Panc1 (cell line): ENCODE measurements at regions not wholly inside any gene's neighbourhood (a gene's known extent, or its start where the extent isn't known, plus 50 kb on each side); places are given as distances from the start of the nearest gene placed in this dataset.

Experiments used
- ATAC-seq: fragments of 200-7000 bp; cut with Tn5 transposase; 2 replicates; pipeline ENCODE4 v1.9.1; 2020; ENCODE audit warnings: mild to moderate bottlenecking, moderate library complexity
- BruUV-seq: library from RNA; stranded (reverse); fragments of 400-500 nt; replicated peaks from 2 replicates; lab custom pipeline; 2021; lab: Mats Ljungman, UMichigan
- CTCF ChIA-PET: fragments of 300-600 bp; sonication (Branson Sonifier 250); formaldehyde crosslinking; loops from one replicate; lab custom pipeline; 2022; ENCODE audit warnings: antibody characterized with exemption; lab: Charles Lee
- POLR2A ChIA-PET: fragments of 300-600 bp; sonication (Branson Sonifier 250); formaldehyde crosslinking; loops from one replicate; lab custom pipeline; 2022; ENCODE audit warnings: antibody characterized with exemption; lab: Charles Lee
- DNase-seq: peaks from one replicate; pipeline ENCODE4 v3.0.0-alpha.2; 2010; ENCODE audit warnings: low read depth, low spot score
- H3K27ac ChIP-seq: 2 replicates; pipeline ENCODE4 v1.5.1; 2011; ENCODE audit warnings: mild to moderate bottlenecking, low read length, inconsistent platforms
- H3K27me3 ChIP-seq: fragments of 200-500 bp; sonication (Bioruptor generic); 2 replicates; pipeline ENCODE4 v1.6.0; 2014; ENCODE audit warnings: low read length, inconsistent platforms; ENCODE audit not compliant: control insufficient read depth, insufficient read depth
- H3K36me3 ChIP-seq: fragments of 200-500 bp; sonication (Bioruptor generic); 2 replicates; pipeline ENCODE4 v1.5.1; 2014; ENCODE audit warnings: inconsistent platforms, mild to moderate bottlenecking, low read length, moderate library complexity; ENCODE audit not compliant: control insufficient read depth, insufficient read depth
- H3K4me1 ChIP-seq: 2 replicates; pipeline ENCODE4 v1.5.1; 2011; ENCODE audit warnings: inconsistent platforms, mild to moderate bottlenecking, low read length, moderate library complexity; ENCODE audit not compliant: control insufficient read depth, insufficient read depth
- H3K4me3 ChIP-seq, 2 experiments: 2 replicates each; pipeline ENCODE4 v1.5.1; 2011 to 2012; ENCODE audit warnings: low read depth in 2 of 2, low read length in 2 of 2, mild to moderate bottlenecking in 2 of 2, inconsistent platforms in 1 of 2, moderate library complexity in 1 of 2
- H3K9me3 ChIP-seq: fragments of 200-500 bp; sonication (Bioruptor generic); 2 replicates; pipeline ENCODE4 v1.5.1; 2014; ENCODE audit warnings: low read depth, mild to moderate bottlenecking, inconsistent platforms, low read length, moderate library complexity; ENCODE audit not compliant: control insufficient read depth, insufficient read depth
- POLR2AphosphoS5 ChIP-seq: IDR thresholded peaks from 2 replicates; pipeline ENCODE4 v1.6.1; 2012; ENCODE audit warnings: mild to moderate bottlenecking, low read depth, low read length, moderate library complexity
- SIN3A ChIP-seq: IDR thresholded peaks from 2 replicates; pipeline ENCODE4 v1.6.1; 2012; ENCODE audit warnings: low read depth, mild to moderate bottlenecking, low read length, moderate library complexity, borderline replicate concordance; ENCODE audit not compliant: insufficient read depth
- TCF7L2 ChIP-seq: IDR thresholded peaks from 2 replicates; pipeline ENCODE4 v1.6.1; 2011; ENCODE audit warnings: mild to moderate bottlenecking, low read depth, low read length, inconsistent platforms
- in situ Hi-C: cut with HindIII; loops from 2 replicates; pipeline ENCODE4 v1.10.0; 2016; ENCODE audit warnings: low sequenced_read_pairs, low pct_unique_long_range_greater_than_20kb
- intact Hi-C: fragments of 100-400 bp; cut with micrococcal nuclease; formaldehyde crosslinking; loops from one replicate; pipeline ENCODE4 v1.10.0; 2022; ENCODE audit not compliant: unreplicated experiment
- TF ChIP-seq, protein P1 (sequence below), 2 experiments: IDR thresholded peaks; 2 replicates each; pipeline ENCODE4 v1.6.1; 2011 to 2012; ENCODE audit warnings: low read depth in 2 of 2, control low read depth in 1 of 2, low read length in 1 of 2, mild to moderate bottlenecking in 1 of 2, moderate library complexity in 1 of 2; ENCODE audit not compliant: insufficient read depth in 1 of 2
- TF ChIP-seq, protein P2 (sequence below): fragments of 450-650 bp; IDR thresholded peaks from 2 replicates; pipeline ENCODE4 v1.5.1; 2017; ENCODE audit warnings: mild to moderate bottlenecking

GRCh38 chr12:126910570-126910969 is 1356.4 kb upstream of the TMEM132C start:
- H3K4me1 ChIP-seq = no peaks in the 10 kb centered on the region
- DNase-seq (no peak), ATAC-seq (no peak)
- no peaks in the 10 kb centered on the region for H3K36me3 ChIP-seq
- no peak for TF ChIP-seq TCF7L2
- no peak for TF ChIP-seq POLR2AphosphoS5
- TF ChIP-seq, protein P1, sequence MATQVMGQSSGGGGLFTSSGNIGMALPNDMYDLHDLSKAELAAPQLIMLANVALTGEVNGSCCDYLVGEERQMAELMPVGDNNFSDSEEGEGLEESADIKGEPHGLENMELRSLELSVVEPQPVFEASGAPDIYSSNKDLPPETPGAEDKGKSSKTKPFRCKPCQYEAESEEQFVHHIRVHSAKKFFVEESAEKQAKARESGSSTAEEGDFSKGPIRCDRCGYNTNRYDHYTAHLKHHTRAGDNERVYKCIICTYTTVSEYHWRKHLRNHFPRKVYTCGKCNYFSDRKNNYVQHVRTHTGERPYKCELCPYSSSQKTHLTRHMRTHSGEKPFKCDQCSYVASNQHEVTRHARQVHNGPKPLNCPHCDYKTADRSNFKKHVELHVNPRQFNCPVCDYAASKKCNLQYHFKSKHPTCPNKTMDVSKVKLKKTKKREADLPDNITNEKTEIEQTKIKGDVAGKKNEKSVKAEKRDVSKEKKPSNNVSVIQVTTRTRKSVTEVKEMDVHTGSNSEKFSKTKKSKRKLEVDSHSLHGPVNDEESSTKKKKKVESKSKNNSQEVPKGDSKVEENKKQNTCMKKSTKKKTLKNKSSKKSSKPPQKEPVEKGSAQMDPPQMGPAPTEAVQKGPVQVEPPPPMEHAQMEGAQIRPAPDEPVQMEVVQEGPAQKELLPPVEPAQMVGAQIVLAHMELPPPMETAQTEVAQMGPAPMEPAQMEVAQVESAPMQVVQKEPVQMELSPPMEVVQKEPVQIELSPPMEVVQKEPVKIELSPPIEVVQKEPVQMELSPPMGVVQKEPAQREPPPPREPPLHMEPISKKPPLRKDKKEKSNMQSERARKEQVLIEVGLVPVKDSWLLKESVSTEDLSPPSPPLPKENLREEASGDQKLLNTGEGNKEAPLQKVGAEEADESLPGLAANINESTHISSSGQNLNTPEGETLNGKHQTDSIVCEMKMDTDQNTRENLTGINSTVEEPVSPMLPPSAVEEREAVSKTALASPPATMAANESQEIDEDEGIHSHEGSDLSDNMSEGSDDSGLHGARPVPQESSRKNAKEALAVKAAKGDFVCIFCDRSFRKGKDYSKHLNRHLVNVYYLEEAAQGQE (IDR thresholded peaks at IDR 0.05; ENCODE audit: insufficient read depth in 1 of 2, low read depth in 2 of 2, low read length in 1 of 2) = no peak
- TF ChIP-seq, protein P2, sequence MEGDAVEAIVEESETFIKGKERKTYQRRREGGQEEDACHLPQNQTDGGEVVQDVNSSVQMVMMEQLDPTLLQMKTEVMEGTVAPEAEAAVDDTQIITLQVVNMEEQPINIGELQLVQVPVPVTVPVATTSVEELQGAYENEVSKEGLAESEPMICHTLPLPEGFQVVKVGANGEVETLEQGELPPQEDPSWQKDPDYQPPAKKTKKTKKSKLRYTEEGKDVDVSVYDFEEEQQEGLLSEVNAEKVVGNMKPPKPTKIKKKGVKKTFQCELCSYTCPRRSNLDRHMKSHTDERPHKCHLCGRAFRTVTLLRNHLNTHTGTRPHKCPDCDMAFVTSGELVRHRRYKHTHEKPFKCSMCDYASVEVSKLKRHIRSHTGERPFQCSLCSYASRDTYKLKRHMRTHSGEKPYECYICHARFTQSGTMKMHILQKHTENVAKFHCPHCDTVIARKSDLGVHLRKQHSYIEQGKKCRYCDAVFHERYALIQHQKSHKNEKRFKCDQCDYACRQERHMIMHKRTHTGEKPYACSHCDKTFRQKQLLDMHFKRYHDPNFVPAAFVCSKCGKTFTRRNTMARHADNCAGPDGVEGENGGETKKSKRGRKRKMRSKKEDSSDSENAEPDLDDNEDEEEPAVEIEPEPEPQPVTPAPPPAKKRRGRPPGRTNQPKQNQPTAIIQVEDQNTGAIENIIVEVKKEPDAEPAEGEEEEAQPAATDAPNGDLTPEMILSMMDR = no peak
- no peak for TF ChIP-seq SIN3A
- CTCF ChIA-PET = no interaction called here
- intact Hi-C loops (no loop called here), in situ Hi-C loops (no loop called here)
- H3K9me3 ChIP-seq = no peaks in the 10 kb centered on the region
- BruUV-seq = no TSS peak
- H3K4me3 ChIP-seq = no peak overlapping the region
- no peaks in the 10 kb centered on the region for H3K27me3 ChIP-seq
- POLR2A ChIA-PET = no interaction called here
- no peak overlapping the region for H3K27ac ChIP-seq

DNA sequence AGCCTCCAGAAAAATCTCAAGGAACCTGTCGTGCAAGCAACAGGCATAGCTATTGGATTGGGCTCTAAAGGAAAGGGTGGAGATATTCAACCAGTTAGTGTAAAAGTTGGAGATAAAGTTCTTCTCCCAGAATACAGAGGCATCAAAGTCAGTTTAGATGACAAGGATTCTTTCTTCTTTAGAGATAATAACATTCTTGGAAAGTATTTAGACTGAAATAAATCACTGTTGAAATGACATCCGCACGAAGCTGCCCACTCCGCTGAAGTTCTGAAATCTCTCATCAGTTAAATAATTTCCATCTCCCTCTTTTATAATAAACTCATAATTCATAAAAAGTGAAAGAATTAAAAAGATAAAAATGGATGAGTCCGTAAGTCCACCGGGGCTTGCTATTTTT is 1354.9 kb upstream of the TMEM132C start:
- Histone ChIP-seq H3K27ac (no peak overlapping the region), H3K9me3 (no peaks in the 10 kb centered on the region), H3K27me3 (no peaks in the 10 kb centered on the region), H3K36me3 (no peaks in the 10 kb centered on the region), H3K4me3 (no peak overlapping the region), H3K4me1 (no peaks in the 10 kb centered on the region)
- BruUV-seq = no TSS peak
- POLR2A ChIA-PET = no interaction called here
- DNase-seq (no peak), ATAC-seq (no peak)
- in situ Hi-C loops (no loop called here), intact Hi-C loops (no loop called here)
- TF ChIP-seq, protein P1 (IDR thresholded peaks at IDR 0.05; ENCODE audit: insufficient read depth in 1 of 2, low read depth in 2 of 2, low read length in 1 of 2) = no peak
- TF ChIP-seq SIN3A = no peak
- TF ChIP-seq, protein P2 = no peak
- no peak for TF ChIP-seq TCF7L2
- no peak for TF ChIP-seq POLR2AphosphoS5
- CTCF ChIA-PET = no interaction called here
